GM18498 (cell line): ENCODE measurements at regions not wholly inside any gene's neighbourhood (a gene's known extent, or its start where the extent isn't known, plus 50 kb on each side); places are given as distances from the start of the nearest gene placed in this dataset.

ENCODE experiments used
- ATAC-seq: cut with Tn5 transposase; IDR thresholded peaks from one replicate; pipeline ENCODE4 v1.9.1; 2021; ENCODE audit warnings: mild to moderate bottlenecking, moderate library complexity; ENCODE audit not compliant: unreplicated experiment

DNA sequence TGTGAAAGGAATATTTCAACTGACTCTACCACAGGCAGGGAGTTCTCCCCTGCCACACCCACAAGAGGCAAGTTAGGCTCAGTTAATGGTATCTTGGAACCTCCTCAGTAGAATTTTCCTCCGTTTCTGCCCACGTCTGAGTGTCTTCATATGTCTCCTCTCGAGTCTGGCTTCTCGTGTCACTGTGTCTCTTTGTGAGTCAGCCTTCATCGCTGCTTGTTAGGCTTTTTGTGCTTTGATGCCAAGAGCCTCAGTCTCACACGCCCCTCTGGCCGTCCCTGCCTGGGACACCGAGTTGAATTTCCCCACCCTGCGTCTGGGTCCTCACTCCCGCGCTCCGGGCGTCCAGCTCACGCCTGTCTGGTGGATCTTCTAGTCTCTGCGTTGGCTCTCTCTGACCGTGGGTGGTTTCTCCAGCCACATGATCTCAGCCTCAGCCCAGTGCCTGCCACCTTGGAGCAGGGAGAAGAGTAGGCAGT, 125.7 kb upstream of the GADD45A start:
- no peak for ATAC-seq

- no peak for ATAC-seq
These were observed 124.3 kb upstream of the GADD45A start for GRCh38 chr1:67560580-67561255.

GRCh38 chr1:67561704-67562113, 123.3 kb upstream of the GADD45A start:
- peak; percentile 83 for ATAC-seq

DNA sequence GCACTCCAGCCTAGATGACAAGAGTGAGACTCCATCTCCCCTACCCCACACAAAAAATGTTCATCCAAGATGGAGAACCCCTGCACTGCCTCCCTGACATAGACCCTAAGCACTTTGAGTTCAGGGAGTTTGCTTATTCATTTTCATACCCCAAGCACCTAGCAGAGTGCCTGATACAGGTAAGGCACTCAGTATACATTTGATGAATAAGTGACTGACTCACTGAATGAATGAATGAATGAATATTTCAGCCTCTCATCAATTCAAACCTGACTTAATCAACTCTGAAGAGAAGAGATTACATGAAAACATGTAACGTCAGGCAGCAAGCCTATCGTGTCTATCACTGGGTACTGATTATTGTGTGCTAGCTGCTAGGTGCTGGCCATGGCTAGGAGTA, 121.3 kb upstream of the GADD45A start:
- ATAC-seq = no peak

DNA sequence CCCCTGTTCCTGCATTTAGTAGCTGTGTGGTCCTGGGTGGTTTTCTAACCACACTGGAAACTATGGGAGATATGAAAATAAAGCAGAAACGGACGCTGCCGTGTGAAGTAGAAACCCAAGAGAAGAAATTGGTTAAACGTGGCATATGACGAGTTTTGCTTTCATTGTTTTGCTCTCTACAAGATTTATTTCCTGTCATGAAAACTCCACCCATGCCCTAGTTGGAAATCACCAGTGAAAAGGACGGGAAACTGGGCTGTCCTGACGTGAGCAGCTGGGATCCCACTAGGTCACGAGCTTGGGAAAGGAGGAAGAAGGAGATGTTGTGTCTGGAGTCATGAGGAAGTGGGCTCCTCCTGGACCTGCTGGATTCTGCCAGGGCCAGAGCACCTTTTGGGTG, 120.8 kb upstream of the GADD45A start:
- ATAC-seq = peak; percentile 36

GRCh38 chr1:67566803-67567377, 118.1 kb upstream of the GADD45A start:
- ATAC-seq = no peak

DNA sequence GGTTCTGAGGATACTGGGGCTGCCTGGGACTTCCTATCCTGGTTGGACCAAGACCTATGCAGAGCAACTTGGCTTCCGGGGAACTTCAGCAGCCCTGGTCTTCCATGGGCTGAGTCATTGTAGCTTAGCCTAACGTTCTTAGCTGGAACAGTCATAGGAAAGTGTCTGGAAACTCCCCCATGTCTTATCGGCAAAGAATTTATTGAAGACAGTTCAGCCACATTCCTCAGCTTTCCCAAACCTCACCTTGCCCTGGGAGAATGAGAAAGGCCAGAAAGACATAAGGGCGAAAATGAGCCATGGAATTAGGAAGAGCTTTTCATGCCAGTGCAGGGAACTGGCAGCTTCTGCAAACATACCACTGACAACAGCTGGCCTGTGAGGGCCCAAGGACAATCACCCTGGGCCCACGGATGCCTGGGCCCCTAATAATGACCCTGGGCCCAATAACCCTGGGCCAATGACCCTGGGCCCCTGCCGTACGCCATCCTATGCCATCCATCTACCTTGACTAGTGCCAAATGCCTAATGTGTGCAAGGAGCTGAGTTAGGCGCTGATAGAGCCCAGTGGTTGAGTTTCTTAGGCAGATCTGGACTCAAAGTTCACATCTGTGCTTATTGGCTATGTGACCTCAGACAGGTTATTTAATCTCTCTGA, 114.4 kb upstream of the GADD45A start:
- ATAC-seq = no peak

DNA sequence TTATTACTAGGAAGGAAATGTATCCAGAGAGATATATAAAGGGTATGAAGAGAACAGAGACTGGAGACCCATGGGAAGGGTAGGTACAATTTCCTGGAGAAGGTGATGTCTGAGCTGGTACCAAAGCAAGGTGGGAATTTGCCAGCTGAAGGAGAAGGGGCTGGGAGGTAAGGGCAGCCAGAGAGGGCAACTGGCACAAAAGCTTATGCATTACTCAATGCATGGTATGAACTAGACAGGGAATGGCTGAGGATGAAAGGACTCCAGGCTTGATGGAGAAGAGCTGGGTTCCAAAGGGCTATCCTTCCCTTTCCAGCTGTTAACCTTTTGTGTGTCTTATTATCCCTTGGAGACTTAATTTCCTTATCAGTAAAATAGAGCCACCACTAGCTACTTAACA, 113.6 kb upstream of the GADD45A start:
- ATAC-seq = no peak

- ATAC-seq = no peak
These were observed 113.0 kb upstream of the GADD45A start for GRCh38 chr1:67571901-67572593.

DNA sequence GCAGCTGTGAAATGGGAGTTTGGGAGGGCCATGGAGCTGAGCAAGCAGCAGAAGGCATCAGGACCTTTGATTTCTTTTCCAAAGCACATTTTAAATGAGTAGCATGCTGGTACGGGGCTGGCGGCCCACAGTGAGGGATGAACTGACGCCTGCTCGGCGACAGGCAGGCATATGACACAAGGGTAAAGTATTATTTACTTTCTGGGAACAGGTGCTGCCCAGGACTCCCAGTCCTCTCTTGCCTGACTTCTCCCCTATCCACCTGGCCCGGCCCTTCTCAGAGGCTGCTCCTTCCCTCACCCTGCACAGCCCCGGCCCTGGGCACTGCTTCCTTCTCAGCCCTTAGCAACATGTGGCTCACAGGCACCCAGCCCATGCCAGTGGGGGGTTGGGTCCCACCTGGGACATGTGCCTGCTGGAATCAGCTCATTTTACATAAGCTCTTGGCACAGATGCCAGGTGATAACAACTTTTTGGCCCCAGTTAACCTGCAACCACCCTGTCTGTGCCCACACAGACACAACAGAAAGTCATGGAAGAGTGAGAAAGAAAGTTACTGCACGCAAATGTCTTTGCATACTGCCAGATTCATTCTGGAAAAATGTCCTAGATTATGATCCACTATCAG, 112.3 kb upstream of the GADD45A start:
- no peak for ATAC-seq

DNA sequence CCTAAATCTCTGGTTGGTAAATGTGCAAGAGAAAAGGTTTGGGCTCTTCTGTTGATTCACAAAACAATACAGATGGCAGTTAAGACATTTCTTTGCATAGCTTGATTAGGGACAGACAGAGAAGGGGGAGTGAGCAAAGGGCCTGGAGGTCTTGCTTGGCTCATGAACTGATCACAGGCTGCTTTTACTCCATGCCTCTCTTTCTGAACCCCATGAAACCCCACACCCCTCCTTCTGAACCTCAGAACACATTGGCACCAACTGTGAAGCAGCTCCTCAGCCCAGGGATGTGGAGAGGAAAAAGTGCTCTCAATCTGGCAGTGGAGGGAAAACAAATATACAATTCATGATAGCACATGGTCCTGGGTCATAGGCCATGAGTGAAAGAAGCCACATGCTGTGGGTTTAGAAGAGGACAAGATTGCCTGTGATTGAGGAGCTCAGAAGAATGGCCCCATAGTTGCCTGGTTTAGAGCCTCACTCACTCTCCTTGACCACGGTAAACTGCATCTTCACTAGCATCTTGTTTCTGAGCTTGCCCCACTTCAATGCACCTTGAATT, 111.6 kb upstream of the GADD45A start:
- ATAC-seq = no peak

DNA sequence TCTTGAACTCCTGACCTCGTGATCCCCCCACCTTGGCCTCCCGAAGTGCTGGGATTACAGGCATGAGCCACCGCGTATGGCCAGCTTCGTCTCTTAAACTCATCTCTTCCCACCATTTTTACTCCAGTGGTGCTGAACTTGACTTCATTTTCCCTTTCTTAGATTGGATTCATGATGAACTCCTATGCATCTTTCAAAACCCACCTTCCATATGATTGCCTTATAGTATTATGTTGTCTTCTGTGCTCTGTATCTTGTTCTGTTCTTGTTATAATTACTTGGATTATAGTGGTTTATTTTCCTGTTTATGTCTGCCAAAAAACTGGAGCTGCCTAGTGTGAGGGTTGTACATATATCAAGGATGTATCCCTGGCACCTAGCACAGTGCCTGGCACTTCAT, 110.8 kb upstream of the GADD45A start:
- no peak for ATAC-seq

DNA sequence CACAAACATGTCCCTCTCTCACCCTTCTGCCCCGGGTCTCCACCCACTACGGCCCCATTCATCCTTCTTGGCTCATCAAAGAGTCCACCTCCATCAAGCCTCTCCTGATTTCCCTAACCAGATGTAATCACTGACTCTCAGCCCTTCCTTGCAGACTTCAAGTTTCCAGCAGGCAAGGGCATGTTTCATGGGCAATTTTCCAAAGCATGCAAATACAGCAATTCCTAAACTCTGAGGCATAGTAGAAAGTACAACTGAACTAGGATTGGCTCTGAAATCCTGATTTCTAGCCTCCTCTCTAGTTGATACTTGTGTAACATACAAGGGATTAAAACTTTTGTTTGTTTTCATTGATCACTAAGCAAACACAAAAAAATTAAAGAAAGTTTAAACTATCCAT, 109.1 kb upstream of the GADD45A start:
- no peak for ATAC-seq

GRCh38 chr1:67576474-67576873, 108.5 kb upstream of the GADD45A start:
- ATAC-seq = no peak

GRCh38 chr1:67577646-67578045, 107.4 kb upstream of the GADD45A start:
- no peak for ATAC-seq

DNA sequence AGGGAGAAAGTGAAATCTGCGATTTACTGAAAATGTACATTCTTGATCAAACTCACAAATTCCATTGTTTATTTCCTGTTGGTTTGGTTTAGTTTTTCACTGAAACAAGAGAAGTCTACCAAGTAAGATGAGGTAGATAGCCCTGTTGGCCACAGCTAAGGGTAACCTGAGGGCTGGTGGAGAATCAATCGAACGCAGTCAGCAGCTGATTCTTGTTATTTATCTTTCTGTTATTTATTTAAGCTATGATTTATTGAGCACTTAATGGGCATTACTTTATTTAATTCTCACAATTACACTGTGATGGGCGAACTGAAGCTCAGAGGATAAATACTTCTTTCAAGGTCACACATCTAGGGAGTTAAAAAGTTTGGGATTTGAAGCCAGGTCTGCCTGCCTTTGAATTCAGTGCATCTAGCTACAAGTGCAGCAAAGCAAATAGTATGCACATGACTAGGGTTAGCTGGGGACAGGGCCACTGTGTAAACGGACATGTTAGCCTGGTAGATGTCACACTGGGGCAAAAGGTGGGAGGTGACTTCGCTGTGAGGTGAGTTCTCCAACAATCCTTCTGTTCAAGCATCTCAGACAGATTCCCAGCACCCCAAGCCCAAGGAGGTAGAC, 106.5 kb upstream of the GADD45A start:
- no peak for ATAC-seq

DNA sequence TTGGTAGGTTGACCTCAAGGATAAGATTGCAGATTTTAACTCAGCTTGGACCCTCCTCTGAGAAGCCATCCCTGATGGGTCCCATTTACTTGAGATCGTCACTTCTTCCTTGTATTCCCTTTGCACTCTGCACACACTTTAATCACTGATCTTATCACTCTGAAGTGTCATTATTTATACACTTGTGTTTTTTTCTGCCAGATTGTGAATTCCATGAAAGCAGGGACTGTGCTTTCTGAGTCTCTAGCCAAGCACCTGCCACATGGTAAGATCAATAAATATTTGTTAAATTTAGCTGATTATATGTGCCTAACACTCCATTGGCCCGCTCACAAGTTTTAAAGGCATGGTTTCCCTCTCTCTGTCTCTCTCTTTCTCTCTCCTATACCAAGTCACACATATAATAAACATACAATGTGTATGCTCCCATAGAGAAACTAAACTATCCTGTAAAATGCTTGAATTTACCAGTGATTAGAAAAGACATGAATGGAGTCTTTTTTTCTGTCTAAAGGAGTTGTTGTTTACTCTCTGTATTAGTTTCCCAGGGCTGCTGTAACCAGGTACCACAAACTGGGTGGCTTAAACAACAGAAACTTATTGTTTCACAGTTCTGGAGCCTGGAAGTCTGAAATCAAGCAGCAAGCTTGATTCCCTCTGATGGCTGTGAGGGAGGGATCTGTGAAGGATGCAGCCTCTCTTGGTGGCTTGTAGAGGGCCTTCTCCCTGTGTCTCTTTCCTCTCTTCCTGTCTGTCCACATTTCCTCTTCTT, 105.2 kb upstream of the GADD45A start:
- ATAC-seq = no peak

DNA sequence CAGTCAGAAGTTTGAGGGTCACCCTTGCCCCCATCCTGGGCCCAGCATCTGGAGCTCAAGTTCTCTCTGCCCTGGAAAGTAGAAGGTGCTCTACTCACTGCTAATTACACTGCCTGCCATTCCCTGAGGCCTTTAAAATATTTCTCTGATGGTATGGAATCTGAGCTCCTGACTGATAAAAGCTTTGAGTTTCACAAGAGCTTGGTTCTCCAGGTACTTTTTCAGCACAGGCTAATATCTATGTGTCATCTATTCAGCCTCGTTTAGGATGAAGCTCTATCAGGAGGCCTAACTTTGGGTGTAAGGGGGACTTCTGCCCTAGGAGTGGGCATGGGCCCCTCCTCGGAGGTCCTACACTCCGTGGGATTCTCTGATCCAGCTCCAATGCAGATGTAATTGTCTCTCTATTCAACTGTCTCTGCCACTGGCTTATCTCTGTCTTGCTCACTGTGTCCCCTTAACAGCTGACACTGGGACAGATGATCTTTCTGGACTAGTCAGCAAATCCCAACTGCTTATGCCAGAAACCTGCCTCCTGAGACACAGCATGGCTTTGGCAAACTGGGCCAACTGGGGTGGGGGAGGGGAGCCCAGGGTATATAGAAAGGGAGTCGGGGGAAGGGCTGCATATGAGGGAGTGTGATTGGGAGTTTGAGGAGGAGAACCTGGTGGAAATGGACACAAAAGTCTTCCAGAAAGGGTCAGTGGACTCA, 104.2 kb upstream of the GADD45A start:
- ATAC-seq = no peak
